Activated CD4-positive, alpha-beta T cell treated with anti-CD3 and anti-CD28 coated beads, Interleukin-2, amount 10 ng/mL, durations not matched to agents 24 days and 14 days (primary cell): ENCODE measurements at regions not wholly inside any gene's neighbourhood (a gene's known extent, or its start where the extent isn't known, plus 50 kb on each side); places are given as distances from the start of the nearest gene placed in this dataset.

Source experiments
- DNase-seq: peaks from one replicate; pipeline ENCODE4 v3.0.0; 2022
- H3K27ac Mint-ChIP-seq: one replicate; pipeline ENCODE4 v1.8.0; 2022; ENCODE audit warnings: mild to moderate bottlenecking, mixed read lengths
- H3K27me3 Mint-ChIP-seq: one replicate; pipeline ENCODE4 v1.8.0; 2022; ENCODE audit warnings: mixed read lengths
- H3K36me3 Mint-ChIP-seq: one replicate; pipeline ENCODE4 v1.8.0; 2022; ENCODE audit warnings: low read depth, mild to moderate bottlenecking, mixed read lengths
- H3K4me1 Mint-ChIP-seq: one replicate; pipeline ENCODE4 v1.8.0; 2021; ENCODE audit warnings: mixed read lengths
- H3K4me3 Mint-ChIP-seq: one replicate; pipeline ENCODE4 v1.8.0; 2022; ENCODE audit warnings: mild to moderate bottlenecking, moderate library complexity, mixed read lengths
- H3K9me3 Mint-ChIP-seq: one replicate; pipeline ENCODE4 v1.8.0; 2021; ENCODE audit warnings: mixed read lengths
- intact Hi-C: fragments of 100-400 bp; cut with micrococcal nuclease; formaldehyde crosslinking; loops from one replicate; pipeline ENCODE4 v1.15.1; 2023

GRCh38 chr19:31147234-31147633 is 202.0 kb downstream of the TSHZ3 start:
- Mint-ChIP-seq H3K27me3 (no peaks in the 10 kb centered on the region), H3K36me3 (no peaks in the 10 kb centered on the region), H3K4me3 (no peak overlapping the region), H3K9me3 (no peaks in the 10 kb centered on the region), H3K27ac (no peak overlapping the region), H3K4me1 (no peaks in the 10 kb centered on the region)
- intact Hi-C loops = no loop called here
- no peak for DNase-seq

- Mint-ChIP-seq H3K36me3 (no peaks in the 10 kb centered on the region), H3K9me3 (no peaks in the 10 kb centered on the region), H3K4me3 (no peak overlapping the region), H3K27ac (no peak overlapping the region), H3K4me1 (no peaks in the 10 kb centered on the region), H3K27me3 (no peaks in the 10 kb centered on the region)
- no peak for DNase-seq
- intact Hi-C loops = no loop called here
These were observed 202.6 kb downstream of the TSHZ3 start for GRCh38 chr19:31146546-31147183.

- H3K4me3 Mint-ChIP-seq = no peak overlapping the region
- H3K9me3 Mint-ChIP-seq = no peaks in the 10 kb centered on the region
- intact Hi-C loops = no loop called here
- no peak overlapping the region for H3K27ac Mint-ChIP-seq
- DNase-seq = no peak
- H3K36me3 Mint-ChIP-seq = no peaks in the 10 kb centered on the region
- H3K4me1 Mint-ChIP-seq = no peaks in the 10 kb centered on the region
- no peaks in the 10 kb centered on the region for H3K27me3 Mint-ChIP-seq
These were observed 203.2 kb downstream of the TSHZ3 start for GRCh38 chr19:31146015-31146414.

GRCh38 chr19:31145007-31145406 is 204.2 kb downstream of the TSHZ3 start:
- Mint-ChIP-seq H3K9me3 (no peaks in the 10 kb centered on the region), H3K4me3 (no peak overlapping the region), H3K27me3 (no peaks in the 10 kb centered on the region), H3K4me1 (no peaks in the 10 kb centered on the region), H3K27ac (no peak overlapping the region), H3K36me3 (no peaks in the 10 kb centered on the region)
- DNase-seq = no peak
- intact Hi-C loops = no loop called here

GRCh38 chr19:31144075-31144870 is 205.0 kb downstream of the TSHZ3 start:
- DNase-seq = no peak
- Mint-ChIP-seq H3K4me1 (no peaks in the 10 kb centered on the region), H3K4me3 (no peak overlapping the region), H3K36me3 (no peaks in the 10 kb centered on the region), H3K27ac (no peak overlapping the region), H3K27me3 (no peaks in the 10 kb centered on the region), H3K9me3 (no peaks in the 10 kb centered on the region)
- intact Hi-C loops = no loop called here

- no peaks in the 10 kb centered on the region for H3K36me3 Mint-ChIP-seq
- H3K4me1 Mint-ChIP-seq = no peaks in the 10 kb centered on the region
- H3K27me3 Mint-ChIP-seq = no peaks in the 10 kb centered on the region
- no peak overlapping the region for H3K27ac Mint-ChIP-seq
- DNase-seq = no peak
- H3K9me3 Mint-ChIP-seq = no peaks in the 10 kb centered on the region
- intact Hi-C loops = no loop called here
- no peak overlapping the region for H3K4me3 Mint-ChIP-seq
These were observed 207.9 kb downstream of the TSHZ3 start for GRCh38 chr19:31141301-31141700.

- H3K4me1 Mint-ChIP-seq = no peaks in the 10 kb centered on the region
- H3K9me3 Mint-ChIP-seq = no peaks in the 10 kb centered on the region
- no peak overlapping the region for H3K27ac Mint-ChIP-seq
- H3K4me3 Mint-ChIP-seq = no peak overlapping the region
- intact Hi-C loops = no loop called here
- no peaks in the 10 kb centered on the region for H3K36me3 Mint-ChIP-seq
- H3K27me3 Mint-ChIP-seq = no peaks in the 10 kb centered on the region
- no peak for DNase-seq
These were observed 208.5 kb downstream of the TSHZ3 start for GRCh38 chr19:31140717-31141116.

GRCh38 chr19:31139871-31140505 is 209.2 kb downstream of the TSHZ3 start:
- Mint-ChIP-seq H3K36me3 (no peaks in the 10 kb centered on the region), H3K27ac (no peak overlapping the region)

GRCh38 chr19:31138077-31138476 is 211.2 kb downstream of the TSHZ3 start:
- H3K4me1 Mint-ChIP-seq = no peaks in the 10 kb centered on the region

More at GRCh38 chr19:31139871-31140505, 209.2 kb downstream of the TSHZ3 start:
- intact Hi-C loops = no loop called here
- Mint-ChIP-seq H3K4me3 (no peak overlapping the region), H3K27me3 (no peaks in the 10 kb centered on the region), H3K4me1 (no peaks in the 10 kb centered on the region), H3K9me3 (no peaks in the 10 kb centered on the region)
- no peak for DNase-seq

GRCh38 chr19:31135841-31136240 is 213.4 kb downstream of the TSHZ3 start:
- no peaks in the 10 kb centered on the region for H3K4me1 Mint-ChIP-seq
- no peak overlapping the region for H3K4me3 Mint-ChIP-seq
- H3K9me3 Mint-ChIP-seq = no peaks in the 10 kb centered on the region
- no peaks in the 10 kb centered on the region for H3K36me3 Mint-ChIP-seq
- intact Hi-C loops = no loop called here
- no peak overlapping the region for H3K27ac Mint-ChIP-seq
- no peak for DNase-seq
- peaks cover 3% of the 10 kb centered on the region for H3K27me3 Mint-ChIP-seq

More at GRCh38 chr19:31138077-31138476, 211.2 kb downstream of the TSHZ3 start:
- Mint-ChIP-seq H3K9me3 (no peaks in the 10 kb centered on the region), H3K36me3 (no peaks in the 10 kb centered on the region), H3K27ac (no peak overlapping the region), H3K4me3 (no peak overlapping the region), H3K27me3 (peaks cover 3% of the 10 kb centered on the region)
- intact Hi-C loops = no loop called here
- DNase-seq = no peak

GRCh38 chr19:31132753-31133110 is 216.5 kb downstream of the TSHZ3 start:
- intact Hi-C loops = no loop called here
- no peak overlapping the region for H3K27ac Mint-ChIP-seq
- peaks cover 3% of the 10 kb centered on the region for H3K27me3 Mint-ChIP-seq
- DNase-seq = no peak
- peaks cover 5% of the 10 kb centered on the region for H3K9me3 Mint-ChIP-seq
- H3K4me1 Mint-ChIP-seq = no peaks in the 10 kb centered on the region
- H3K36me3 Mint-ChIP-seq = no peaks in the 10 kb centered on the region
- no peak overlapping the region for H3K4me3 Mint-ChIP-seq

GRCh38 chr19:31128291-31128690 is 220.9 kb downstream of the TSHZ3 start:
- no peaks in the 10 kb centered on the region for H3K4me1 Mint-ChIP-seq
- H3K36me3 Mint-ChIP-seq = no peaks in the 10 kb centered on the region
- peaks cover 5% of the 10 kb centered on the region for H3K9me3 Mint-ChIP-seq
- no peak for DNase-seq
- H3K4me3 Mint-ChIP-seq = no peak overlapping the region
- no peak overlapping the region for H3K27ac Mint-ChIP-seq
- no peaks in the 10 kb centered on the region for H3K27me3 Mint-ChIP-seq
- intact Hi-C loops = no loop called here

GRCh38 chr19:31127134-31127967 is 221.9 kb downstream of the TSHZ3 start:
- no peaks in the 10 kb centered on the region for H3K27me3 Mint-ChIP-seq
- no peak overlapping the region for H3K27ac Mint-ChIP-seq
- no peaks in the 10 kb centered on the region for H3K36me3 Mint-ChIP-seq
- DNase-seq = no peak
- H3K4me3 Mint-ChIP-seq = no peak overlapping the region
- H3K4me1 Mint-ChIP-seq = no peaks in the 10 kb centered on the region
- H3K9me3 Mint-ChIP-seq = peaks cover 5% of the 10 kb centered on the region
- intact Hi-C loops = no loop called here

GRCh38 chr19:31126236-31126635 is 223.0 kb downstream of the TSHZ3 start:
- H3K27ac Mint-ChIP-seq = no peak overlapping the region
- DNase-seq = no peak
- H3K36me3 Mint-ChIP-seq = no peaks in the 10 kb centered on the region
- H3K4me1 Mint-ChIP-seq = no peaks in the 10 kb centered on the region
- H3K4me3 Mint-ChIP-seq = no peak overlapping the region
- H3K27me3 Mint-ChIP-seq = no peaks in the 10 kb centered on the region
- intact Hi-C loops = no loop called here
- peaks cover 5% of the 10 kb centered on the region for H3K9me3 Mint-ChIP-seq
